WTC11 (cell line): ENCODE measurements at regions not wholly inside any gene's neighbourhood (a gene's known extent, or its start where the extent isn't known, plus 50 kb on each side); places are given as distances from the start of the nearest gene placed in this dataset.

Experiments used
- ATAC-seq: fragments of 200-7000 bp; cut with Tn5 transposase; 2 replicates; pipeline ENCODE4 v1.10.0; 2021; ENCODE audit warnings: mild to moderate bottlenecking, moderate library complexity
- CTCF ChIA-PET: fragments of 300-600 bp; sonication (Branson Sonifier 250); formaldehyde crosslinking; loops from one replicate; lab custom pipeline; 2021; ENCODE audit warnings: antibody characterized with exemption; lab: Charles Lee
- POLR2A ChIA-PET: fragments of 350-600 bp; sonication (Branson Sonifier 250); formaldehyde crosslinking; loops from one replicate; lab custom pipeline; 2021; ENCODE audit warnings: antibody characterized with exemption; lab: Charles Lee
- DNase-seq: peaks from one replicate; pipeline ENCODE4 v3.0.0; 2021; ENCODE audit warnings: low spot score
- H3K27ac Mint-ChIP-seq: 2 replicates; pipeline ENCODE4 v1.8.0; 2021; ENCODE audit warnings: mixed read lengths
- H3K27me3 Mint-ChIP-seq: 2 replicates; pipeline ENCODE4 v1.8.0; 2021; ENCODE audit warnings: low read depth, mild to moderate bottlenecking, moderate library complexity, mixed read lengths
- H3K36me3 Mint-ChIP-seq: 2 replicates; pipeline ENCODE4 v1.8.0; 2021; ENCODE audit warnings: mixed read lengths
- H3K4me1 Mint-ChIP-seq: 2 replicates; pipeline ENCODE4 v1.8.0; 2022; ENCODE audit warnings: mixed read lengths
- H3K4me3 Mint-ChIP-seq: 2 replicates; pipeline ENCODE4 v1.8.0; 2021; ENCODE audit warnings: mild to moderate bottlenecking, moderate library complexity, mixed read lengths
- H3K9me3 Mint-ChIP-seq: 2 replicates; pipeline ENCODE4 v1.8.0; 2021; ENCODE audit warnings: mixed read lengths
- EMX1 ChIP-seq: fragments of 250-450 bp; sonication (Bioruptor Pico); IDR thresholded peaks from 2 replicates; pipeline ENCODE4 v1.8.0; 2021; ENCODE audit warnings: mild to moderate bottlenecking
- FOXP4 ChIP-seq: sonication (generic); formaldehyde crosslinking; IDR thresholded peaks from 2 replicates; pipeline ENCODE4 v1.8.0; 2022; ENCODE audit warnings: mild to moderate bottlenecking, missing genetic modification reagents
- GABPB1 ChIP-seq: sonication (generic); formaldehyde crosslinking; IDR thresholded peaks from 2 replicates; pipeline ENCODE4 v1.8.1; 2023; ENCODE audit warnings: mild to moderate bottlenecking, missing genetic modification reagents
- HMGA2 ChIP-seq: fragments of 250-450 bp; sonication (Bioruptor Pico); IDR thresholded peaks from 2 replicates; pipeline ENCODE4 v1.4.0; 2021; ENCODE audit warnings: mild to moderate bottlenecking, moderate library complexity
- IRF1 ChIP-seq: sonication (generic); formaldehyde crosslinking; IDR thresholded peaks from 2 replicates; pipeline ENCODE4 v1.8.0; 2023; ENCODE audit warnings: missing genetic modification reagents
- IRF2 ChIP-seq: sonication (generic); formaldehyde crosslinking; IDR thresholded peaks from 2 replicates; pipeline ENCODE4 v1.8.0; 2022; ENCODE audit warnings: low read depth, missing genetic modification reagents, borderline replicate concordance
- JAZF1 ChIP-seq: fragments of 250-450 bp; sonication (Bioruptor Pico); IDR thresholded peaks from 2 replicates; pipeline ENCODE4 v1.9.0; 2021; ENCODE audit warnings: moderate library complexity, mild to moderate bottlenecking, inconsistent platforms
- JUN ChIP-seq: sonication (generic); formaldehyde crosslinking; IDR thresholded peaks from 2 replicates; pipeline ENCODE4 v1.8.0; 2023; ENCODE audit warnings: mild to moderate bottlenecking, missing genetic modification reagents
- MYBL2 ChIP-seq: sonication (generic); formaldehyde crosslinking; IDR thresholded peaks from 2 replicates; pipeline ENCODE4 v1.8.1; 2023; ENCODE audit warnings: mild to moderate bottlenecking, moderate library complexity, missing genetic modification reagents
- NFATC4 ChIP-seq: fragments of 250-450 bp; sonication (Bioruptor Pico); IDR thresholded peaks from 2 replicates; pipeline ENCODE4 v1.9.0; 2021; ENCODE audit warnings: mild to moderate bottlenecking
- OVOL2 ChIP-seq: fragments of 250-450 bp; sonication (Bioruptor Pico); IDR thresholded peaks from 2 replicates; pipeline ENCODE4 v1.9.0; 2021; ENCODE audit warnings: mild to moderate bottlenecking, borderline replicate concordance
- RELA ChIP-seq: sonication (generic); formaldehyde crosslinking; IDR thresholded peaks from 2 replicates; pipeline ENCODE4 v1.8.1; 2022; ENCODE audit warnings: missing genetic modification reagents, mild to moderate bottlenecking, borderline replicate concordance
- SMAD4 ChIP-seq: sonication (generic); formaldehyde crosslinking; IDR thresholded peaks from 2 replicates; pipeline ENCODE4 v1.8.0; 2022; ENCODE audit warnings: mild to moderate bottlenecking, missing genetic modification reagents
- SP1 ChIP-seq: sonication (generic); formaldehyde crosslinking; conservative IDR thresholded peaks from 2 replicates; pipeline ENCODE4 v1.8.1; 2022; ENCODE audit warnings: missing genetic modification reagents
- TCF7 ChIP-seq: sonication (generic); formaldehyde crosslinking; IDR thresholded peaks from 2 replicates; pipeline ENCODE4 v1.8.0; 2022; ENCODE audit warnings: mild to moderate bottlenecking, low read depth, missing genetic modification reagents, moderate library complexity
- TP53 ChIP-seq: sonication (generic); formaldehyde crosslinking; IDR thresholded peaks from 2 replicates; pipeline ENCODE4 v1.8.1; 2023; ENCODE audit warnings: mild to moderate bottlenecking, missing genetic modification reagents
- ZMAT4 ChIP-seq: fragments of 250-450 bp; sonication (Bioruptor Pico); IDR thresholded peaks from 2 replicates; pipeline ENCODE4 v1.9.0; 2021; ENCODE audit warnings: mild to moderate bottlenecking
- ZNF121 ChIP-seq: sonication (generic); formaldehyde crosslinking; IDR thresholded peaks from 2 replicates; pipeline ENCODE4 v1.8.0; 2023; ENCODE audit warnings: missing genetic modification reagents
- ZNF138 ChIP-seq: sonication (generic); formaldehyde crosslinking; conservative IDR thresholded peaks from 2 replicates; pipeline ENCODE4 v1.8.1; 2022; ENCODE audit warnings: mild to moderate bottlenecking, moderate library complexity, missing genetic modification reagents
- ZNF219 ChIP-seq: sonication (generic); formaldehyde crosslinking; IDR thresholded peaks from 2 replicates; pipeline ENCODE4 v1.8.0; 2023; ENCODE audit warnings: missing genetic modification reagents, mild to moderate bottlenecking, borderline replicate concordance
- ZNF263 ChIP-seq: sonication (generic); formaldehyde crosslinking; IDR thresholded peaks from 2 replicates; pipeline ENCODE4 v1.8.1; 2022; ENCODE audit warnings: low read depth, mild to moderate bottlenecking, moderate library complexity, missing genetic modification reagents
- ZNF396 ChIP-seq: fragments of 250-450 bp; sonication (Bioruptor Pico); IDR thresholded peaks from 2 replicates; pipeline ENCODE4 v1.8.0; 2021; ENCODE audit warnings: mild to moderate bottlenecking, moderate library complexity, borderline replicate concordance
- ZNF416 ChIP-seq: fragments of 250-450 bp; sonication (Bioruptor Pico); IDR thresholded peaks from 2 replicates; pipeline ENCODE4 v1.9.0; 2021; ENCODE audit warnings: mild to moderate bottlenecking, inconsistent platforms
- TF ChIP-seq, protein P1 (sequence below): fragments of 250-450 bp; sonication (Bioruptor Pico); IDR thresholded peaks from 2 replicates; pipeline ENCODE4 v2.1.2; 2022; ENCODE audit warnings: mild to moderate bottlenecking, moderate library complexity
- TF ChIP-seq, protein P2 (sequence below): sonication (generic); formaldehyde crosslinking; IDR thresholded peaks from 2 replicates; pipeline ENCODE4 v1.8.0; 2022; ENCODE audit warnings: mild to moderate bottlenecking, missing genetic modification reagents
- TF ChIP-seq, protein P3 (sequence below): sonication (generic); formaldehyde crosslinking; IDR thresholded peaks from 2 replicates; pipeline ENCODE4 v1.8.1; 2022; ENCODE audit warnings: mild to moderate bottlenecking, missing genetic modification reagents, moderate library complexity, borderline replicate concordance

- no peak for TF ChIP-seq OVOL2
- TF ChIP-seq NFATC4, result no peak
- TF ChIP-seq JUN, result no peak
- TF ChIP-seq IRF2 (CRISPR knock-in tag), result no peak
- TF ChIP-seq ZNF138 (CRISPR knock-in tag), result no peak
- TF ChIP-seq ZNF416, result no peak
Measured at GRCh38 chr20:51204051-51204715, 181.3 kb upstream of the KCNG1 start (continued).

DNA sequence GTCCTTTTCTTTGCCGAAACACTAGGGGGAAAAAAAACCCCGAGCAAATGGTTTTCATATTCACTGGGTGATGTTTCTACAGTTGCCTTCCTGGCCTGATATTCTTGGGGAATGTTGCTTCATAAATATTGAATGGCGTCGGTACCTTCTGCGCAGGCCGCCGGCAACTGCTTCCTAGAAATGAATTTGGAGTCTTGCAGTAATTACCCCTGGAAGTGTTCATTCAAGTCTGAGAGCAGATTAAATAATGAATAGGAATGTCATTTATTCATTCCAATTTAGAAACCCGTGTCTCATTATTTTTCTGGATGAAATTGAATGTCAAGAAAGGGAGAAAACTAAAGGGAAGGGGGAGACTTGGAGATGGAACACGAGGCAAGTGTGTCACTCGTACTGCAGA lies 179.4 kb upstream of the KCNG1 start:
- H3K27me3 Mint-ChIP-seq, result peaks cover 16% of the 10 kb centered on the region
- no peak for TF ChIP-seq ZNF396
- TF ChIP-seq EMX1 (CRISPR knock-in tag), result no peak
- no peak for TF ChIP-seq GABPB1 (CRISPR knock-in tag)

GRCh38 chr20:51199920-51200319 lies 177.0 kb upstream of the KCNG1 start:
- ChIA-PET CTCF (interaction anchor here (0.7 to 1.7 kb wide), 2 partner anchors 207 to 213 kb away, joined by 4 read pairs; no protein-coding TSS in a partner anchor), POLR2A (no interaction called here)
- no peaks in the 10 kb centered on the region for H3K36me3 Mint-ChIP-seq
- no peak overlapping the region for H3K27ac Mint-ChIP-seq
- TF ChIP-seq ZNF121, result peak; percentile 33; the same call in 1 of the 2 replicates
- TF ChIP-seq JAZF1, result no peak
- ATAC-seq, result peak; percentile 80
- H3K27me3 Mint-ChIP-seq, result peaks cover 9% of the 10 kb centered on the region
- H3K9me3 Mint-ChIP-seq, result peaks cover 5% of the 10 kb centered on the region; the same call in 1 of the 2 replicates
- H3K4me1 Mint-ChIP-seq, result no peaks in the 10 kb centered on the region
- no peak overlapping the region for H3K4me3 Mint-ChIP-seq
- no peak for DNase-seq

More for the DNA sequence above, 179.4 kb upstream of the KCNG1 start:
- Mint-ChIP-seq H3K4me3 (no peak overlapping the region), H3K4me1 (no peaks in the 10 kb centered on the region), H3K36me3 (no peaks in the 10 kb centered on the region), H3K27ac (no peak overlapping the region), H3K9me3 (peaks cover 8% of the 10 kb centered on the region; the same call in 1 of the 2 replicates)
- ATAC-seq (no peak), DNase-seq (no peak)
- CTCF ChIA-PET, result interaction anchor here (0.6 kb wide), 1 partner anchor 187 kb away, joined by 3 read pairs; no protein-coding TSS in a partner anchor
- POLR2A ChIA-PET, result no interaction called here

DNA sequence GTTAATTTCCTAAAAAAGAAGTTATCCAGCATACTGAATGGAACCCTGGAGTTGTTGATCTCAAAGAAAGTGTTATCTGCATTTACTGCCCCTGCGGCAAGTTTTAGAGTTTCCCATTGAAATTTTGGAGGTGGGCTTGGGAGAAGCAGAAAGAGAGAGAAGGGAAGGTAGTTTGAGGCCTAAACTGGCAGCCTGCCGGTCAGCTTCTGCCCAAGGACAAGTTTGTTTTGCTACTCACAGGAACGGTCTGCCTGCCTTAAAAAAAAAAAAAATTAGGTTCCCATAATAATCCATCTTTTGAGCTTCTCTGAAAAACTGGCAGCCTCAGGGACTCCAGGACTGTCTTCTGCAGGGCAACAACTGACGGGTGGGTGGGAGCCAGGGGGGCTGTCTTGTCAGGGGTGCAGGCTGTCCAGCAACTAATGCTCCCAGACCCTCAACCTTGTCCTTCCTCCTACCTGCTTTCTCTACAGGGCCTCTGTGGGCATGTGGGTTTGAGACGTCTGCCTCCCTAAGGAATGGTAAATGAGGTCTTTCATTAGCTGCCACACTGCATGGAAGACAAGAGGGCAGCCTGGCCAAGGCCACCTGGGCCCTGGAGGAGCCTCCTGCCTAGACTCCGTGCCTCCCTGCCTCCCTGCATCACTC lies 176.1 kb upstream of the KCNG1 start:
- H3K4me1 Mint-ChIP-seq, result no peaks in the 10 kb centered on the region
- TF ChIP-seq, protein P1, sequence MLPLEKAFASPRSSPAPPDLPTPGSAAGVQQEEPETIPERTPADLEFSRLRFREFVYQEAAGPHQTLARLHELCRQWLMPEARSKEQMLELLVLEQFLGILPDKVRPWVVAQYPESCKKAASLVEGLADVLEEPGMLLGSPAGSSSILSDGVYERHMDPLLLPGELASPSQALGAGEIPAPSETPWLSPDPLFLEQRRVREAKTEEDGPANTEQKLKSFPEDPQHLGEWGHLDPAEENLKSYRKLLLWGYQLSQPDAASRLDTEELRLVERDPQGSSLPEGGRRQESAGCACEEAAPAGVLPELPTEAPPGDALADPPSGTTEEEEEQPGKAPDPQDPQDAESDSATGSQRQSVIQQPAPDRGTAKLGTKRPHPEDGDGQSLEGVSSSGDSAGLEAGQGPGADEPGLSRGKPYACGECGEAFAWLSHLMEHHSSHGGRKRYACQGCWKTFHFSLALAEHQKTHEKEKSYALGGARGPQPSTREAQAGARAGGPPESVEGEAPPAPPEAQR (CRISPR knock-in tag), result no peak
- TF ChIP-seq ZNF263, result no peak
- no peak for TF ChIP-seq MYBL2 (CRISPR knock-in tag)
- TF ChIP-seq TP53 (CRISPR knock-in tag), result no peak
- TF ChIP-seq SMAD4 (CRISPR knock-in tag), result no peak
- TF ChIP-seq HMGA2, result no peak
- no peak for TF ChIP-seq FOXP4
- no peak for TF ChIP-seq IRF2 (CRISPR knock-in tag)
- no peak for TF ChIP-seq ZNF219 (CRISPR knock-in tag)
- no peak for TF ChIP-seq RELA (CRISPR knock-in tag)
- TF ChIP-seq TCF7, result no peak
- TF ChIP-seq, protein P2, sequence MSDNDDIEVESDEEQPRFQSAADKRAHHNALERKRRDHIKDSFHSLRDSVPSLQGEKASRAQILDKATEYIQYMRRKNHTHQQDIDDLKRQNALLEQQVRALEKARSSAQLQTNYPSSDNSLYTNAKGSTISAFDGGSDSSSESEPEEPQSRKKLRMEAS, result no peak
- TF ChIP-seq ZMAT4 (CRISPR knock-in tag), result no peak
- TF ChIP-seq, protein P3, sequence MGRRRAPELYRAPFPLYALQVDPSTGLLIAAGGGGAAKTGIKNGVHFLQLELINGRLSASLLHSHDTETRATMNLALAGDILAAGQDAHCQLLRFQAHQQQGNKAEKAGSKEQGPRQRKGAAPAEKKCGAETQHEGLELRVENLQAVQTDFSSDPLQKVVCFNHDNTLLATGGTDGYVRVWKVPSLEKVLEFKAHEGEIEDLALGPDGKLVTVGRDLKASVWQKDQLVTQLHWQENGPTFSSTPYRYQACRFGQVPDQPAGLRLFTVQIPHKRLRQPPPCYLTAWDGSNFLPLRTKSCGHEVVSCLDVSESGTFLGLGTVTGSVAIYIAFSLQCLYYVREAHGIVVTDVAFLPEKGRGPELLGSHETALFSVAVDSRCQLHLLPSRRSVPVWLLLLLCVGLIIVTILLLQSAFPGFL, result no peak
- TF ChIP-seq ZNF121, result no peak
- TF ChIP-seq IRF1, result no peak
- no peak for TF ChIP-seq SP1 (CRISPR knock-in tag)

More for the DNA sequence above, 176.1 kb upstream of the KCNG1 start:
- Mint-ChIP-seq H3K36me3 (no peaks in the 10 kb centered on the region), H3K27me3 (peaks cover 1% of the 10 kb centered on the region; the same call in 1 of the 2 replicates), H3K4me3 (no peak overlapping the region), H3K27ac (no peak overlapping the region), H3K9me3 (peaks cover 5% of the 10 kb centered on the region; the same call in 1 of the 2 replicates)
- DNase-seq (no peak), ATAC-seq (no peak)
- POLR2A ChIA-PET, result no interaction called here
- CTCF ChIA-PET, result interaction anchor here (0.6 to 1.7 kb wide), 3 partner anchors 114 to 212 kb away, joined by 3 to 4 read pairs (median 4); no protein-coding TSS in a partner anchor
